Pulmonary artery endothelial cell (primary cell): ENCODE measurements at regions not wholly inside any gene's neighbourhood (a gene's known extent, or its start where the extent isn't known, plus 50 kb on each side); places are given as distances from the start of the nearest gene placed in this dataset.

ENCODE experiments used
- DNase-seq: peaks from one replicate; pipeline ENCODE4 v3.0.0-alpha.2; 2011; ENCODE audit warnings: low read depth, low spot score

GRCh38 chr12:78580296-78580695 lies 284.3 kb upstream of the SYT1 start:
- no peak for DNase-seq

GRCh38 chr12:78584695-78585094 lies 279.9 kb upstream of the SYT1 start:
- DNase-seq, result no peak

- no peak for DNase-seq
These were observed 279.4 kb upstream of the SYT1 start for GRCh38 chr12:78585132-78585531.

- DNase-seq, result no peak
These were observed 277.8 kb upstream of the SYT1 start for GRCh38 chr12:78586790-78587189.

GRCh38 chr12:78599366-78599765 lies 265.2 kb upstream of the SYT1 start:
- DNase-seq, result no peak

- DNase-seq, result no peak
These were observed 264.0 kb upstream of the SYT1 start for GRCh38 chr12:78600541-78600940.

GRCh38 chr12:78611504-78611903 lies 253.1 kb upstream of the SYT1 start:
- DNase-seq, result no peak

GRCh38 chr12:78612190-78612589 lies 252.4 kb upstream of the SYT1 start:
- DNase-seq, result no peak

- no peak for DNase-seq
These were observed 246.9 kb upstream of the SYT1 start for GRCh38 chr12:78617683-78618082.

- no peak for DNase-seq
These were observed 241.9 kb upstream of the SYT1 start for GRCh38 chr12:78622529-78623195.

- no peak for DNase-seq
These were observed 236.0 kb upstream of the SYT1 start for GRCh38 chr12:78628491-78629100.

GRCh38 chr12:78636231-78636855 lies 228.2 kb upstream of the SYT1 start:
- no peak for DNase-seq

GRCh38 chr12:78641837-78642423 lies 222.6 kb upstream of the SYT1 start:
- no peak for DNase-seq

GRCh38 chr12:78645956-78646355 lies 218.6 kb upstream of the SYT1 start:
- DNase-seq, result no peak

- no peak for DNase-seq
These were observed 212.8 kb upstream of the SYT1 start for GRCh38 chr12:78651755-78652154.

- no peak for DNase-seq
These were observed 198.0 kb upstream of the SYT1 start for GRCh38 chr12:78666584-78666983.

GRCh38 chr12:78671295-78671694 lies 193.3 kb upstream of the SYT1 start:
- DNase-seq, result no peak

- no peak for DNase-seq
These were observed 192.5 kb upstream of the SYT1 start for GRCh38 chr12:78672033-78672432.

- no peak for DNase-seq
These were observed 190.1 kb upstream of the SYT1 start for GRCh38 chr12:78674311-78675090.

GRCh38 chr12:78680596-78680995 lies 184.0 kb upstream of the SYT1 start:
- DNase-seq, result no peak

- DNase-seq, result no peak
These were observed 181.5 kb upstream of the SYT1 start for GRCh38 chr12:78683031-78683430.

GRCh38 chr12:78683626-78684025 lies 180.9 kb upstream of the SYT1 start:
- DNase-seq, result no peak
